Activated T-cell treated with anti-CD3 and anti-CD28 coated beads, Interleukin-2, amount 50 U/mL, for 72 hours (primary cell): ENCODE measurements at regions not wholly inside any gene's neighbourhood (a gene's known extent, or its start where the extent isn't known, plus 50 kb on each side); places are given as distances from the start of the nearest gene placed in this dataset.
"Not testable (repeated sequence)": the region's sequence is repeated elsewhere in the genome, so short reads cannot be mapped to it uniquely, and the experiment has no call there.

Source experiments
- ATAC-seq, 2 donors: fragments of 150-1000 bp; cut with Tn5 transposase; replicated peaks in 1 of 2; 2 replicates each; pipeline ENCODE4 v1.10.0; 2021; ENCODE audit warnings: moderate library complexity in 2 of 2, mild to moderate bottlenecking in 1 of 2
- DNase-seq, 2 donors: peaks; one replicate each; pipeline ENCODE4 v3.0.0; 2021 to 2022; ENCODE audit warnings: mixed read lengths in 1 of 2
- H3K27ac Mint-ChIP-seq: one replicate; pipeline ENCODE4 v1.8.0; 2022; ENCODE audit warnings: mild to moderate bottlenecking, moderate library complexity, mixed read lengths
- H3K27me3 Mint-ChIP-seq: one replicate; pipeline ENCODE4 v1.8.0; 2022; ENCODE audit warnings: low read depth, mixed read lengths
- H3K36me3 Mint-ChIP-seq, 2 donors: one replicate each; pipeline ENCODE4 v1.8.0; 2022; ENCODE audit warnings: mixed read lengths in 2 of 2, mild to moderate bottlenecking in 1 of 2; ENCODE audit not compliant: insufficient read depth in 2 of 2
- H3K4me1 Mint-ChIP-seq: one replicate; pipeline ENCODE4 v1.8.0; 2022; ENCODE audit warnings: low read depth, mixed read lengths
- H3K4me3 Mint-ChIP-seq, 2 donors: one replicate each; pipeline ENCODE4 v1.8.0; 2022; ENCODE audit warnings: mild to moderate bottlenecking in 2 of 2, mixed read lengths in 2 of 2, moderate library complexity in 2 of 2
- H3K9me3 Mint-ChIP-seq, 2 donors: one replicate each; pipeline ENCODE4 v1.8.0; 2022; ENCODE audit warnings: mixed read lengths in 2 of 2

GRCh38 chr12:58009405-58010195 is 68.2 kb downstream of the ATP23 start:
- Mint-ChIP-seq H3K27ac (no peak overlapping the region), H3K9me3 (peaks cover 0 to 2% of the 10 kb centered on the region in 2 donors), H3K4me3 (no peak overlapping the region), H3K27me3 (no peaks in the 10 kb centered on the region), H3K4me1 (no peaks in the 10 kb centered on the region), H3K36me3 (no peaks in the 10 kb centered on the region)
- DNase-seq (no peak), ATAC-seq (no peak)

DNA sequence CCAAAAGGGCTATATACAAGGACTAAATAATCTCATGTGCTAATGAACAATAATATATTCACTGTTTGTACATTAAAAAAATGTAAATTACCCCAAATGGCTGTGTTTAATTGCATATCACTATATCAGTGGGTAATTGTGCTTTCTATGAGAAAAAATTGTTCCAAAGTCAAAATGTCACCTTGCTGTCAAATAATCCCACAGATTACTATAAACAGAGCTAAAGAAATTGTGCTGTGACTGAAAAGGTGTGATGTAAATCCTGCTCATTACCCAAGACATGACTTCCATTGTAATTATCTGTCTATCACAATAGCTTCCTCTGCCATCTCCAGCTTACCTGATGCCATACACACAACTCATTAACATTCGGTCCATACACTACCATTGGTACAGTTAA is 70.3 kb downstream of the ATP23 start:
- H3K27ac Mint-ChIP-seq: no peak overlapping the region
- ATAC-seq: no peak
- H3K4me3 Mint-ChIP-seq: no peak overlapping the region
- no peaks in the 10 kb centered on the region for H3K4me1 Mint-ChIP-seq
- H3K27me3 Mint-ChIP-seq: no peaks in the 10 kb centered on the region
- no peaks in the 10 kb centered on the region for H3K36me3 Mint-ChIP-seq
- no peaks in the 10 kb centered on the region for H3K9me3 Mint-ChIP-seq
- DNase-seq: no peak

DNA sequence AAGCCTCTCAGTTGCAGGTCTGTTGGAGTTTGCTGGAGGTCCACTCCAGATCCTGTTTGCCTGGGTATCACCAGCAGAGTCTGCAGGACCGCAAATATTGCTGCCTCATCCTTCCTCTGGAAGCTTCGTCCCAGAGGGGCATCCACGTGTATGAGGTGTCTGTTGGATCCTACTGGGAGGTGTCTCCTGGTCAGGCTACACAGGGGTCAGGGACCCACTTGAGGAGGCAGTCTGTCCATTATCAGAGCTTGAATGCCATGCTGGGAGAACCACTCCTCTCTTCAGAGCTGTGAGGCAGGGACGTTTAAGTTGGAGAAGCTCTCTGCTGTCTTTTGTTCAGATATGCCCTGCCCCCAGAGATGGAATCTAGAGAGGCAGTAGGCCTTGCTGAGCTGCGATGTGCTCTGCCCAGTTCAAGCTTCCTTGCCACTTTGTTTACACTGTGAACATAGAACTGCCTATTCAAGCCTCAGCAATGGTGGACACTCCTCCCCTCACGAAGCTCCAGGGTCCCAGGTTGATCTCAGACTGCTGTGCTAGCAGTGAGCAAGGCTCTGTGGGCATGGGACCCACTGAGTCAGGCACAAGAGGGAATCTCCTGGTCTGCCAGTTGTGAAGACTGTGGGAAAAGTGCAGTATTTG is 81.1 kb downstream of the ATP23 start:
- ATAC-seq, H3K27me3 Mint-ChIP-seq, DNase-seq, H3K4me3 Mint-ChIP-seq, H3K36me3 Mint-ChIP-seq, H3K4me1 Mint-ChIP-seq, H3K27ac Mint-ChIP-seq: not testable (repeated sequence)
- H3K9me3 Mint-ChIP-seq: peaks cover 2 to 12% of the 10 kb centered on the region in 2 donors

DNA sequence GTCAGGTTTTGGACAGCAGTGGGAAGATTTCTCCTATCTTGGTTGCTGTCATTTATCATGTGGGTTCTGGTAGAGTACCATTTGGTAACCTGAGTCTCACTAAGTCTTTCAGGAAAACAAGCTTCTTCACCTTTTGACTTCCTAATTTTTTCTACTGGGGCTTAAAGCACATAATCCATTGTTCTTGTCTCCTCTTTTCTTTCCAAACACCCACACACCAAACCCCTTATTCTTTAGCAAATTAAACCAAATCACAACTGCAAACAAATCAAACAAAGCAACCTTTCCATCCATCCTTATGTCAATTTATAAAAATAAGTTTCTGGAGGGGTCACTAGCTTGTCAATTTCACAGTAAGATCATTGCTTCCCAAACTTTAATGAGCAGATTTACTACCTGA is 84.1 kb downstream of the ATP23 start:
- no peaks in the 10 kb centered on the region for H3K4me1 Mint-ChIP-seq
- no peaks in the 10 kb centered on the region for H3K36me3 Mint-ChIP-seq
- DNase-seq: no peak
- peaks cover 0 to 6% of the 10 kb centered on the region in 2 donors for H3K9me3 Mint-ChIP-seq
- no peak for ATAC-seq
- H3K27ac Mint-ChIP-seq: no peak overlapping the region
- H3K27me3 Mint-ChIP-seq: no peaks in the 10 kb centered on the region
- H3K4me3 Mint-ChIP-seq: no peak overlapping the region

DNA sequence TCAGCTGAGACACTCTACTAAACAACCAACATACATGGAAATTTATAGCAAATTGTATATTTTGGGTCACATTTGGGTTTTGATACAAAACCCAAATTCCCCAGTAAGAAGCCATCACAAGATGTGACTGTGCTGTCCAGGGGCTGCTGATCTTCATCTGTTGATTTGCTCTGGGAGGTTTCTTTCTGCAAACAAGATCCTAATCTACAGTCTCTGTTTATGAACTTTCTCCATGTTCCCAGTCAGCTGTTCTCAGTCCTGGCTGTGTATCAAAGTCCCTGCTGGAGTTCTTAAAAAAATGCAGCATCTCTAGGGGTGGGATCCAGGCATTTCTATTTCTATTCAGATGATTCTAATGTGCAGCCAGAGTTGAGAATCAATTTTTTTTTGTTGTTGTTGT is 85.1 kb downstream of the ATP23 start:
- Mint-ChIP-seq H3K4me1 (no peaks in the 10 kb centered on the region), H3K4me3 (no peak overlapping the region), H3K27ac (no peak overlapping the region), H3K36me3 (no peaks in the 10 kb centered on the region), H3K9me3 (peaks cover 0 to 6% of the 10 kb centered on the region in 2 donors), H3K27me3 (no peaks in the 10 kb centered on the region)
- DNase-seq (no peak), ATAC-seq (no peak)

- no peak overlapping the region for H3K4me3 Mint-ChIP-seq
- H3K9me3 Mint-ChIP-seq: peaks cover 0 to 11% of the 10 kb centered on the region in 2 donors
- peaks cover 0 to 3% of the 10 kb centered on the region in 2 donors for H3K36me3 Mint-ChIP-seq
- DNase-seq: no peak
- ATAC-seq: no peak
- no peaks in the 10 kb centered on the region for H3K4me1 Mint-ChIP-seq
- no peak overlapping the region for H3K27ac Mint-ChIP-seq
- H3K27me3 Mint-ChIP-seq: no peaks in the 10 kb centered on the region
These were observed 85.8 kb downstream of the ATP23 start for GRCh38 chr12:58026897-58027891.

DNA sequence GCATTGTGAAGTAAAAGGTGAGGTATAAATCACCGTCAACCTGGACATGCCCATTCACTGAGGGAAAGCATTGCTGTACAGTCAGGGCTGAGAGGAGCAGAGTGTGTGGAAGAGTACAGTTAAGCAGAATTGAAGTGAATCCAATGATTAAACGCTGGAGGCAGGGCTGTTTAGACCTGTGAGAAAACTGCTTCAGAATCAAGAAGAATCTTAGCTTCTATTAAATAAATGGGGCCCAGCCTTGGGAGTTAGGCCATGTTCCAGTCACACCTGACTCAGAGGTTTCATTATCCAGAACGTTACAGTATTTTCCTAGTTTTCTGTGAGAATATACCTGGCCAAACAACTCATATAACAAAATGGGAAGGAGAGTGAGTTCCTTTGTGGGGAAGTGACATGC is 86.9 kb downstream of the ATP23 start:
- no peak for ATAC-seq
- no peak overlapping the region for H3K4me3 Mint-ChIP-seq
- no peaks in the 10 kb centered on the region for H3K4me1 Mint-ChIP-seq
- peaks cover 0 to 3% of the 10 kb centered on the region in 2 donors for H3K36me3 Mint-ChIP-seq
- DNase-seq: no peak
- peaks cover 0 to 15% of the 10 kb centered on the region in 2 donors for H3K9me3 Mint-ChIP-seq
- H3K27ac Mint-ChIP-seq: no peak overlapping the region
- H3K27me3 Mint-ChIP-seq: no peaks in the 10 kb centered on the region

- no peak for DNase-seq
- Mint-ChIP-seq H3K9me3 (peaks cover 4 to 15% of the 10 kb centered on the region in 2 donors), H3K4me1 (no peaks in the 10 kb centered on the region), H3K4me3 (no peak overlapping the region), H3K27me3 (no peaks in the 10 kb centered on the region), H3K36me3 (peaks cover 0 to 3% of the 10 kb centered on the region in 2 donors), H3K27ac (no peak overlapping the region)
- no peak for ATAC-seq
These were observed 87.9 kb downstream of the ATP23 start for GRCh38 chr12:58029260-58029659.

- H3K4me1 Mint-ChIP-seq: no peaks in the 10 kb centered on the region
- H3K9me3 Mint-ChIP-seq: peaks cover 4 to 16% of the 10 kb centered on the region in 2 donors
- no peak overlapping the region for H3K4me3 Mint-ChIP-seq
- no peak for DNase-seq
- H3K27ac Mint-ChIP-seq: no peak overlapping the region
- no peak for ATAC-seq
- no peaks in the 10 kb centered on the region for H3K27me3 Mint-ChIP-seq
- H3K36me3 Mint-ChIP-seq: peaks cover 0 to 4% of the 10 kb centered on the region in 2 donors
These were observed 89.4 kb downstream of the ATP23 start for GRCh38 chr12:58030566-58031279.

- Mint-ChIP-seq H3K4me3 (no peak overlapping the region), H3K27ac (no peak overlapping the region), H3K36me3 (peaks cover 0 to 8% of the 10 kb centered on the region in 2 donors), H3K9me3 (peaks cover 8 to 20% of the 10 kb centered on the region in 2 donors), H3K27me3 (no peaks in the 10 kb centered on the region), H3K4me1 (no peaks in the 10 kb centered on the region)
- DNase-seq (no peak), ATAC-seq (no peak)
These were observed 90.8 kb downstream of the ATP23 start for GRCh38 chr12:58032156-58032555.

DNA sequence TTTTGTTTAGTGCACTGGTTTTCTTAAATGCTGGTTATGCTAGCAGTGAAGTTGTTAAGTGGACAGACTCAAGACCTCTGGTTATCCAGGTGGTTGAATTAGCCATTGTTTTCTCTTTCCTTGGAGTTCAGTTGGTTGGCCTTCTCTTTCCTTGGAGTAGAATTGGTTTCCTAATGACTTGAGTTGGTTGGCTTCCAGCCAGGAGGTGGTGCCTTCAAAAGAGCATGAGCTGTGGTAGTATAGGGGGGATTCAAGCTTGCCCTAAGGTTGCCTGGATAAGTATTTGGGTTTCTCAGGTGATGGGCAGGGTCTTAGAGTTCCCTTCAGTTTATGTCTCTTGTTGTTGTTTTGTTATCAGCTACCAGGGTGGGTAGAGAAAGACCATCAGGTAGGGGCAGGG is 92.5 kb downstream of the ATP23 start:
- Mint-ChIP-seq H3K36me3 (peaks cover 0 to 8% of the 10 kb centered on the region in 2 donors), H3K4me3 (no peak overlapping the region), H3K27me3 (no peaks in the 10 kb centered on the region), H3K4me1 (no peaks in the 10 kb centered on the region), H3K9me3 (peaks cover 11 to 20% of the 10 kb centered on the region in 2 donors), H3K27ac (no peak overlapping the region)
- ATAC-seq (no peak), DNase-seq (no peak)

DNA sequence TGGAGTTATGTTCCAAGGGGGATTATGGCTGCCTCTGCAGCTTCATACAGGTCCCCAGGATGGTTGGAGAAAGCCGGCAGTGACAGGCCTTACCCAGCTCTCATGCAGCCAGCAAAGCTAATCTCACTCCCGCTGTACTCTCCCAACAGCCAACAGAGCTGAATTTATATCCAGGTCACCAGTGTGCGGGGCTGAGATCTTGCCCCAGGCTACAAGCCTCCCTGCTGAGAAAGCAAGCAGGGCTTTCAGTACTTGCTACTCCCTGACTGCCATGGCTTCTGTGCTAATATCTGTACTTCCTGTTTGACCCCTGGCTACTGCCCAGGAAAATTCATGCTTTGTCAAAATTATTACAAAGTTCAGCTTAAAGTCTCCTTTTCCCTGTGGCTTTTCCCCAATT is 92.9 kb downstream of the ATP23 start:
- Mint-ChIP-seq H3K4me1 (no peaks in the 10 kb centered on the region), H3K36me3 (peaks cover 0 to 8% of the 10 kb centered on the region in 2 donors), H3K27me3 (no peaks in the 10 kb centered on the region), H3K4me3 (no peak overlapping the region), H3K27ac (no peak overlapping the region), H3K9me3 (peaks cover 14 to 22% of the 10 kb centered on the region in 2 donors)
- no peak for ATAC-seq
- DNase-seq: no peak
